HL-60 (cell line): ENCODE measurements at regions not wholly inside any gene's neighbourhood (a gene's known extent, or its start where the extent isn't known, plus 50 kb on each side); places are given as distances from the start of the nearest gene placed in this dataset.

Experiments
- GABPA ChIP-seq: IDR thresholded peaks from 2 replicates; pipeline ENCODE4 v1.6.1; 2012; ENCODE audit warnings: low read depth
- POLR2AphosphoS5 ChIP-seq: IDR thresholded peaks from 2 replicates; pipeline ENCODE4 v1.6.1; 2012; ENCODE audit warnings: low read depth
- REST ChIP-seq: IDR thresholded peaks from 2 replicates; pipeline ENCODE4 v1.6.1; 2012; ENCODE audit warnings: low read depth; ENCODE audit not compliant: insufficient replicate concordance
- SPI1 ChIP-seq: IDR thresholded peaks from 2 replicates; pipeline ENCODE4 v1.6.1; 2012; ENCODE audit warnings: low read depth, mild to moderate bottlenecking, borderline replicate concordance
- TF ChIP-seq, protein P1 (sequence below): IDR thresholded peaks from one replicate; pipeline ENCODE4 v1.5.1; 2011; ENCODE audit warnings: low read length, control low read depth, inconsistent platforms; ENCODE audit not compliant: insufficient read depth

- TF ChIP-seq, protein P1, sequence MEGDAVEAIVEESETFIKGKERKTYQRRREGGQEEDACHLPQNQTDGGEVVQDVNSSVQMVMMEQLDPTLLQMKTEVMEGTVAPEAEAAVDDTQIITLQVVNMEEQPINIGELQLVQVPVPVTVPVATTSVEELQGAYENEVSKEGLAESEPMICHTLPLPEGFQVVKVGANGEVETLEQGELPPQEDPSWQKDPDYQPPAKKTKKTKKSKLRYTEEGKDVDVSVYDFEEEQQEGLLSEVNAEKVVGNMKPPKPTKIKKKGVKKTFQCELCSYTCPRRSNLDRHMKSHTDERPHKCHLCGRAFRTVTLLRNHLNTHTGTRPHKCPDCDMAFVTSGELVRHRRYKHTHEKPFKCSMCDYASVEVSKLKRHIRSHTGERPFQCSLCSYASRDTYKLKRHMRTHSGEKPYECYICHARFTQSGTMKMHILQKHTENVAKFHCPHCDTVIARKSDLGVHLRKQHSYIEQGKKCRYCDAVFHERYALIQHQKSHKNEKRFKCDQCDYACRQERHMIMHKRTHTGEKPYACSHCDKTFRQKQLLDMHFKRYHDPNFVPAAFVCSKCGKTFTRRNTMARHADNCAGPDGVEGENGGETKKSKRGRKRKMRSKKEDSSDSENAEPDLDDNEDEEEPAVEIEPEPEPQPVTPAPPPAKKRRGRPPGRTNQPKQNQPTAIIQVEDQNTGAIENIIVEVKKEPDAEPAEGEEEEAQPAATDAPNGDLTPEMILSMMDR = no peak
- TF ChIP-seq REST = no peak
- no peak for TF ChIP-seq GABPA
- no peak for TF ChIP-seq POLR2AphosphoS5
- TF ChIP-seq SPI1 = no peak
Observed at GRCh38 chr6:111976139-111976538, 77.8 kb upstream of the CCN6 start.
